HG02870 (cell line): ENCODE measurements at regions not wholly inside any gene's neighbourhood (a gene's known extent, or its start where the extent isn't known, plus 50 kb on each side); places are given as distances from the start of the nearest gene placed in this dataset.

Experiments
- ATAC-seq: cut with Tn5 transposase; IDR thresholded peaks from one replicate; pipeline ENCODE4 v1.9.1; 2021; ENCODE audit warnings: mild to moderate bottlenecking, moderate library complexity; ENCODE audit not compliant: unreplicated experiment

GRCh38 chr15:26477044-26477443 is 295.8 kb downstream of the GABRB3 start:
- no peak for ATAC-seq

- no peak for ATAC-seq
Measured at GRCh38 chr15:26475554-26475953, 297.3 kb downstream of the GABRB3 start.

DNA sequence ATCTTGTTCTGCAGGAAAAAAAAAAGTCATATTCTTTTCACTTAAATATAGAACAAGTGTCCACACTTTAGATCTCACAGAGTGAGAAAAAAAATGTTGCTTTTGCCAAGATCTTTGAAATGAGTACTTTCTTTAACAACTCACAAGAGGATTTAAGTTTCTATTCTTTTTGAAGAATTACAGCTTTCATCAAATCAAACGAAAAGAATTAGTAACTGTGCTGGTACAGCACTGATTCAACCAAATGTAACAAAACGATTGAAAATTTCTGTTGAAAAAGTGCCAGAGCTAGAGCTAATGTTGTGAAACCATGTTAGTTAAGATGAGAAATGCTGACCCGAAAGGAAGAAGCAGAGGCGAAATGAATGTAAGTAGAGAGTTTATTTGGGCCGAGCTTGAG is 300.2 kb downstream of the GABRB3 start:
- ATAC-seq = no peak

DNA sequence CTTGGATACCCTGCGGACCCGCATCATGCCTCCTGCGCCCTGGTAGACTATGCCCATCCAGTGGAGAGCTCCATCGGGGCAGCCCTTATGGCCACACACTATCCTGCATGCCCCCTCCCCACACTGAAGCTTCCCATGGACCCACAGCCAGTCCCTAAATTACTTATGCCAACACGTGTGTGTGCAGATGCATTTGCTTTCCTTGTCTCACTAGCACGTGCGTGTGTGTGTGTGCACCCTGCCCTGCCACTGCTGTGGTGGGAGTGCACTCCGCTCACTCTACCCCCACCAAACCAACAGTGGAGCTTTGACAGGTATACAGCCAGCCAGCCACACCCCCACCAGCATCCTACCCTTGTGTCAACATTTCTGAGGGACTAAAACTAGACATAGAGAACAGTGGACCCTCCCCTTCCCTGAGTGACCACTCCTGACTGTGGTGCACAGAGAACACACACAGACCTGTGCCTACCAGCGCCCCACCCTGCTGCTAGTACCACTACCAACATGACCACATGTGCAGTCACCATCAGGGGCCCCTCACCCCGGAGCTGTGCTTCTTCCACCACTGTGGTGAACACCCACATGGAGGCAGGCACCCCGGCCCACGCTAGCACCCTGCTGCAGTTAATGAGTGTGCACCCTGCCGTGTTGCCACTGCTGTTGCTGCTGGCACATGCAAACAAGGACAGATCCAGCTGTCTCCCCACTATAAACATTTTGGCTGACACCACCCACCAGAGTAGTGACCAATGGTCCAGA is 310.8 kb downstream of the GABRB3 start:
- no peak for ATAC-seq

DNA sequence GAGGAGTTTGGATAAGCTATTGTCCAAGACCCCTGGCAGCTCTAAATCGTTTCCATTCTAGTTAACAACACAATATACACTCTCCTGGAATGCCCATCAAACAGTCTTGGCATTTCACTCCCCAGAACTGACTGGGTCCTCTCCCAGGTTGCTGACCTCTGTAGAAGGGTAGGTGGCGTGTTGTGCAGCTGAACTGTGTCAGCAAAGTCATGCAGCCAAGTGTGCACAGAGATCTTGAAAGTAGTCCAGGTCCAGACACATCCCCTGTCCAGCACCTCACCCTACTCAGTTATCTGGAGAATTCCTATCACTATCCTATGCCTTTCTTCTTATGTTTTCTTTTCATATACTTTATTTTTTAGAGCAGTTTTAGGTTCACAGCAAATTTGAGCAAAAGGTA is 312.7 kb downstream of the GABRB3 start:
- no peak for ATAC-seq

DNA sequence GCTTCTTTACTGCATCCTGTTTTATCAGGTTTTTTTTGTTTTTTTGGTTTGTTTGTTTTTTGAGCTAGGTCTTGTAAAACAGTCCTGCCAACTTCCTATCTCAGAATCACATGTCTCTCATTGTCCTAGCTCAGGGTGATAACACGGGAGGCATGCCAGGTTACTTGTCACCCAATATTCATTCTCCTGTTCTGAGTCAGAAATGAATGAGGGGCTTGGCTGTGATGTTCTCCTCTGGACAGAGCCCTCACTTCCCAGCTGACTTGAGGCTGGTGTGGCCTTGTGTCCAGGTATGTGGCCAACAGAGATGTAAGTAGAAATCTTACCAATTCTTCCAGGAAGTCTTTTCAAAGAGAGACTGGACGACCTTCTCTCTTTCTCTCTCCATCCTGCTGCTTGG is 317.0 kb downstream of the GABRB3 start:
- ATAC-seq = no peak

DNA sequence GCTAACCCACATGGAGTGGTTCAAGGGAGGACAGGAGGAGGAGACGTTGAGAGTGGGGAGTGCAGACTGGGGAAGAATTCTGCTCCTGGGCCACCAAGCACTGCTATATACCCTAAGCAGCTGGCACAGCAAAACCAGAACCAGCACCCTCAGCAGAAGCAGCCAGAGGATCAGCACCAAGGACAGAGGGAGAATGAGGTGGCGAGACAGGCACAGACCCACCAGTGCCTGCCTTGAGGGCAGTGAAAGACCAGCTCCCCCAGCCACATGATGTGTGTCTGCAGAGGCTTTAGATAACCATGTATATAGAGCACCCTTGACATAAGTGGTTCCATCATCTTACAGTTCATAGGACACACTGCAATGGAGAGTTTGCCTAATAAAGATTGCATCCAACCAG is 319.0 kb downstream of the GABRB3 start:
- ATAC-seq = no peak

- no peak for ATAC-seq
Measured at GRCh38 chr15:26451995-26452394, 320.9 kb downstream of the GABRB3 start.

DNA sequence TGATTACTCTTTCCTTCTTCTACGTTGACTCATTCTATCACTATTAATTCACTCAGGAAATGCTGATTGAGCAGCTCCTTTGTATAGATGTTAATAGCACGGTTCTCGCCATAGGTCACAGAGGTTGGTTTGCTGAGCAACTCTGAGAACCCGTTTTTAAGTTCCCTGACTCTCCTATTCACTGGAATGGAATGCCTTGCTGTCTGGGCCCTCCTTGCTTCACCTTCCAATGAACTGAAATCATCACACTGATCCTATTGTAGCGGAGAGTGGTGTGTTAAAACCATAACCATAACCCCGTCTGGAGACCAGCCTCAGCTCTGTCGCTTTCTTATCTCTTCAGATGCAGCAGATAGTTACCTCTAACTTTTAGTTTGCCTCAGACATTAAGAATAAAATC is 323.6 kb downstream of the GABRB3 start:
- ATAC-seq = no peak

DNA sequence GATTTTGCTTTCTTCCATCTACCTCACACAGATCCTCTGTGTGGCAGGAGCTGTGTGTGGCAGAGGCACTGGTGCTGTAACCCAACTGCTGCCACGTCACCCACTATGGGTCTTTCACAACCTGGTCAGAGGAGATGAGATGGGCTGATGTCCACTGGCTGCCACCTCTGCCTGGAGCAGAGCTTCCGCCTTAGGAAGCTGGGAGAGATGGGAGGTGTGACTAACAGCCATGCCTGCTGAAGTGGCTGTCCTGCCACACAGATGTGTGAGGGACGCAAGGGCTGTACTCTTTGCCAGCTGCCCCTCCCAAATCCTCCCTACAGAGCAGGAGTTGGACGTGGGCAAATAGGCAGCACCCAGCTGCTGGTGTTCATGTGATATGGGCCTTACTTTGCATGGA is 329.5 kb downstream of the GABRB3 start:
- no peak for ATAC-seq

- ATAC-seq = no peak
Measured at GRCh38 chr15:26442680-26443079, 330.2 kb downstream of the GABRB3 start.

- ATAC-seq = no peak
Measured at GRCh38 chr15:26439681-26440080, 333.2 kb downstream of the GABRB3 start.

- no peak for ATAC-seq
Measured at GRCh38 chr15:26438718-26439117, 334.1 kb downstream of the GABRB3 start.

DNA sequence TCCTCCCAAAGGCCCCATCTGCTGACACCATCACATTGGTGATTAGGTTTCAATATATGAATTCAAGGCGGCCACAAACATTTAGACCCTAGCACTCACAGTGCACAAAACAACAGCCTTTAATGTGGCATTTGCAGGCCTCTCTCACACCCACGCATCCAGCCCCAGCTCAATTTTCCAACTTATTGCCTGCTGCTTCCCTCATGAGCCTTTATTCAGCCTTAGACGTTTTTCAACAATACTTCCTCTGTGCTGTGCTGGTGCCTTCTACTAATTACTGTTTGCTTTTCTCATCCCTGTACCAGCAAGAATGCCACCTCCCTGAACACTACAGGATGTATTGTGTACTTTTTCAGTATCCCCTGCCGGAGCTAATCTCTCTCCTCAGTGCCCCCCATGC is 334.6 kb downstream of the GABRB3 start:
- ATAC-seq = no peak

- no peak for ATAC-seq
Measured at GRCh38 chr15:26433818-26434217, 339.0 kb downstream of the GABRB3 start.

- ATAC-seq = no peak
Measured at GRCh38 chr15:26433060-26433459, 339.8 kb downstream of the GABRB3 start.

DNA sequence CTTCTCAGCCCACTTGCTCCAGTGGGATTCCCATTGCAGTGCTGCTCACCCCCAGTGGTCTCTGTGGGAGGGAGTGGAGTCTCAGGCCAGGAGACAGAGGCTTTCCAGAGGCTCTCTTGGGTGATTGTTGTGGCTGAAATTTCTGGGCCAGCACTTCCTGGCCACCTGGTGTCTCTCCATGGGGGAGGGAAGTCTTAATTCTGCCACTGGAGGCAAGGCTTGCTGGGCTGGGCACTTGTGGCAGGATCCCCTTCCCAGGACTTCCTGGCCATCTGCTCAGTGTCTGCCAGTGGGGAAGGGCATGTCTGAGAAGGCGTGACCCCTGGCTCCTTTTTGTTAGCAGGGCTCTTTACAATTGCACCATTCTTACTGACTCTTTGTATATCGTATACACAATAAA is 351.8 kb downstream of the GABRB3 start:
- ATAC-seq = no peak

GRCh38 chr15:26395624-26396023 is 377.2 kb downstream of the GABRB3 start:
- ATAC-seq = no peak

DNA sequence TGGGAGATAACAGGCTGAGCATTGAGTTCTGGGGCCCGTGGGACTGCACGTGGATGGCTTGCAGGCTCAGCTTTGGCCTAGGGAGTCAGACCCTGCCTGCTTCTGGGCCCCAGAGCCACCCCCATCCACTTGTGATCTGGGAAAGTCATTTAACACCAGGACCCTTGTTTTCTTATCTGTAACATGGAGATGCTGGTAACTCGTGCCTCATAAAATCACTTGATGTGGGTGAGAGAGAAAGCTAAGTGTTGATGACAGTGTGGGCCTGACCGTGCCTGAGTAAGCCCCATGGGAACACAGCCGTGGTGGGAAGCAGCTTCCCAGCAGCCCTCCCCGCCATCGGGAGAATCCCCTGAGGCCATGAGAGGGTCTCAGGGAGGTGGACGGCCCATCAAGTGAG is 378.1 kb downstream of the GABRB3 start:
- ATAC-seq = no peak

GRCh38 chr15:26392956-26393355 is 379.9 kb downstream of the GABRB3 start:
- no peak for ATAC-seq

- ATAC-seq = no peak
Measured at GRCh38 chr15:26391567-26392194, 381.2 kb downstream of the GABRB3 start.

GRCh38 chr15:26382444-26383072 is 390.3 kb downstream of the GABRB3 start:
- no peak for ATAC-seq
